C1 segment of cervical spinal cord (tissue), 14 donors: ENCODE measurements at regions not wholly inside any gene's neighbourhood (a gene's known extent, or its start where the extent isn't known, plus 50 kb on each side); places are given as distances from the start of the nearest gene placed in this dataset.

Experiments used
- DNase-seq, 14 donors: peaks; one replicate each; lab custom pipeline; 2025; lab: John Stamatoyannopoulos, UW

DNA sequence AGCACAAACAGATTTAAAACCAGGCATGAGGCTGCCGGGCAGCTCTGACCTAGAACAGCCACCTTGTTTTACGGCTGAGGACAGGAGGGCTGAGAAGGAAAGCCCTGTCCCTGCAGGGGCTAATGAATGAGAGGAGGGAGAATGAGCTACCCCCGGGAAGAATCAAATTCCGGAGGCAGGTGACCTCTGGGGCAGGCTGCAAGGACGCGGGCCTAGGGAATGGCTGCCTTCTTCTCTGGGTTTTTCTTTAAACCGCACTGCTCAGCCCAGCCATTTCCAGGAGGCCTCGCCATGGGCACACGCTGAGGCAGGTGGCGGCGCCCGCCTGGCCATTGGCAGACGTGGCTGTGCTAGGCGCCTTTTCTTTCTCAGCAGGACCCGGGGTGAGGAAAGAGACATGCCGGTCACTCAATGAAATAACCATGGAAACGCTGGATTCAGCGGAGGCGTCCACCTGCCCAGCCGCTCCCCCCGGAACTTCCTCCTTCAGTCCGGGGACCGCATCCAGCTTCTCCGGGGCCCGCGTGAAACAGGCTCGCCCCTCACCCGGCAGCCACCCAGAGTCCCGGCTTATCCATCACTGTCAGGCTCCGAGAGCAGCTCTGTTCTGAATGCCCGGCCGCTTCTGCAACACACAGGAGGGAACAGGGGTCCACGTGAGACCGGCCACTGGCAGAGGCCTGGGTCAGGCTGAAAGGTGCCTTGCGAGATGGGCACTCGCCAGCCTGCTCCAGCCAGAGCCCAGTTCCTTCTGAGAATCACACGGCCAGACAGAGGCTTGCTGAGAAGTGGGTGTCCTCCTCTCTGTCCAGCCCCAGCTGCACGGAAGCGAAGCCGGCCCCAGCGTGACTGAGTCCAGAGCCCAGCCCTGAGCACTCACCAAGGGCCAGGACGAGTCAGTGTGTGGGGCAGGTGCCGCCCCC lies 82.1 kb downstream of the PDGFA start:
- peak in 10 of 14 donors; percentile 23 to 83 (median 56) for DNase-seq

- DNase-seq = no peak
These were observed 81.3 kb downstream of the PDGFA start for GRCh38 chr7:438361-438760.

DNA sequence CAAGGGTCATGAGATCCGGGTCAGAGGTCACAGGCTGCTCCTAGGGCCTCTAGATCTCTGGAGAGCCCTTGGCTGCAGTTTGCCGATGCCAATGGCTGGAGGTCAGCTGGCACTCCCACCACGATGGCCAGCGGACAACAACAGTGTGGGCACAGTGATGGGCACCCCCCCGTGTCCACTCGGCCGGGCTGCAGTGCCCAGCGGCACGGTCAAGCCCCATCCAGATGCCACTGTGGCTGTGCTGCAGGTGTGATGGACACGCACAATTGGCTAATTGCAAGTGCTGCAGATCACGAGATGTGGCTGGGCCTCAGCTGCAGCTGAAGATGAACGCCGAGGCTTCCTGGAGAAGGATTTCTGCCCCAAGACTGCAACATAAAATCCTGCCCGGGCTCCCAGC lies 80.7 kb downstream of the PDGFA start:
- DNase-seq = no peak

GRCh38 chr7:440059-440749 lies 79.4 kb downstream of the PDGFA start:
- DNase-seq = no peak

GRCh38 chr7:441684-442421 lies 77.8 kb downstream of the PDGFA start:
- no peak for DNase-seq

GRCh38 chr7:442457-442856 lies 77.2 kb downstream of the PDGFA start:
- DNase-seq = no peak

- no peak for DNase-seq
These were observed 76.3 kb downstream of the PDGFA start for GRCh38 chr7:443279-443833.

GRCh38 chr7:444606-445005 lies 75.0 kb downstream of the PDGFA start:
- peak in 6 of 14 donors; percentile 9 to 33 (median 16) for DNase-seq

- no peak for DNase-seq
These were observed 74.6 kb downstream of the PDGFA start for GRCh38 chr7:445020-445419.

GRCh38 chr7:445563-446288 lies 73.9 kb downstream of the PDGFA start:
- no peak for DNase-seq

DNA sequence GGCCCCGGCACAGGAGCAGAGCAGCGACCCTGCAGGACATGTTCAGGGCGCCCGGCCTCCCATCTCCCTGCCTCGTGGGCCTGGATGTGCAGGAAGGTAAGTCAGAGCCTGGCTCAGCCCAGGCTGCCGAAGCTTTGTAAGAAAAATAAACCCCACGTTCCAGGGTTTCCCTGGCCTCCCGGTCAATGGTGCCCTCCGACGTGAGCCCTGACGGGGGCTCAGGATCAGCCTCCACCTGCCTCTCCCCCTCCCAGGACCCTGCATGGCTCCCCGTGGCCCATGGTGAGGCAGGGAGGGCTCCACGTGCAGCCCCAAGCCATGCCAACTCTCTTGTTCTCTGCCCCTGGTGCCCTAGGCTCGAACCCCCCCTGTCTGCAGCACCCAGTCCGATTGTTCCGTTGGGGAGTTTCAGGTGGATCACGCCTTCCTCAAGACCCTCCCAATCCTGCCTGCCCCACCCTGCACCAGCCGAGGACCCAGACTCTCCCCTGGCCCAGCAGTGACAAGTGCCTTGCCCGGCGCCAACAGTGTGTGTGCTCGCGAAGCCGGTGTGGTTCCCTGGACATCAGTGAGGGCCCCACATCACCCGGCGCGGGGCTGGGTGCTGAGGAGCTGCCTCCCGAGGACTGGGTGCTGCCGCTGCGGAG lies 73.2 kb downstream of the PDGFA start:
- DNase-seq = no peak
